Ovary (tissue), 3 donors: ENCODE measurements at regions not wholly inside any gene's neighbourhood (a gene's known extent, or its start where the extent isn't known, plus 50 kb on each side); places are given as distances from the start of the nearest gene placed in this dataset.

Experiments
- POLR2A ChIP-seq: fragments of 450-650 bp; IDR thresholded peaks from one replicate; pipeline ENCODE4 v1.6.1; 2017; ENCODE audit warnings: antibody characterized with exemption, mild to moderate bottlenecking, moderate library complexity
- TF ChIP-seq, protein P1 (sequence below), 3 donors: fragments of 450-650 bp in 2 of 3; fragments of 200-600 bp in 1 of 3; IDR thresholded peaks; one replicate each; pipeline versions ENCODE4 v1.5.1 to v1.8.0; 2016 to 2022; ENCODE audit warnings: antibody characterized with exemption in 3 of 3, mild to moderate bottlenecking in 1 of 3
- donor health status: DM: no; HTN: no; CAD: no.

- TF ChIP-seq, protein P1, sequence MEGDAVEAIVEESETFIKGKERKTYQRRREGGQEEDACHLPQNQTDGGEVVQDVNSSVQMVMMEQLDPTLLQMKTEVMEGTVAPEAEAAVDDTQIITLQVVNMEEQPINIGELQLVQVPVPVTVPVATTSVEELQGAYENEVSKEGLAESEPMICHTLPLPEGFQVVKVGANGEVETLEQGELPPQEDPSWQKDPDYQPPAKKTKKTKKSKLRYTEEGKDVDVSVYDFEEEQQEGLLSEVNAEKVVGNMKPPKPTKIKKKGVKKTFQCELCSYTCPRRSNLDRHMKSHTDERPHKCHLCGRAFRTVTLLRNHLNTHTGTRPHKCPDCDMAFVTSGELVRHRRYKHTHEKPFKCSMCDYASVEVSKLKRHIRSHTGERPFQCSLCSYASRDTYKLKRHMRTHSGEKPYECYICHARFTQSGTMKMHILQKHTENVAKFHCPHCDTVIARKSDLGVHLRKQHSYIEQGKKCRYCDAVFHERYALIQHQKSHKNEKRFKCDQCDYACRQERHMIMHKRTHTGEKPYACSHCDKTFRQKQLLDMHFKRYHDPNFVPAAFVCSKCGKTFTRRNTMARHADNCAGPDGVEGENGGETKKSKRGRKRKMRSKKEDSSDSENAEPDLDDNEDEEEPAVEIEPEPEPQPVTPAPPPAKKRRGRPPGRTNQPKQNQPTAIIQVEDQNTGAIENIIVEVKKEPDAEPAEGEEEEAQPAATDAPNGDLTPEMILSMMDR (IDR thresholded peaks at IDR 0.05) = no peak
- no peak for TF ChIP-seq POLR2A
These were observed 55.7 kb upstream of the KCNE2 start for GRCh38 chr21:34307991-34308532.
